ENCODE measurements at regions not wholly inside any gene's neighbourhood (a gene's known extent, or its start where the extent isn't known, plus 50 kb on each side); places are given as distances from the start of the nearest gene placed in this dataset.

DNA sequence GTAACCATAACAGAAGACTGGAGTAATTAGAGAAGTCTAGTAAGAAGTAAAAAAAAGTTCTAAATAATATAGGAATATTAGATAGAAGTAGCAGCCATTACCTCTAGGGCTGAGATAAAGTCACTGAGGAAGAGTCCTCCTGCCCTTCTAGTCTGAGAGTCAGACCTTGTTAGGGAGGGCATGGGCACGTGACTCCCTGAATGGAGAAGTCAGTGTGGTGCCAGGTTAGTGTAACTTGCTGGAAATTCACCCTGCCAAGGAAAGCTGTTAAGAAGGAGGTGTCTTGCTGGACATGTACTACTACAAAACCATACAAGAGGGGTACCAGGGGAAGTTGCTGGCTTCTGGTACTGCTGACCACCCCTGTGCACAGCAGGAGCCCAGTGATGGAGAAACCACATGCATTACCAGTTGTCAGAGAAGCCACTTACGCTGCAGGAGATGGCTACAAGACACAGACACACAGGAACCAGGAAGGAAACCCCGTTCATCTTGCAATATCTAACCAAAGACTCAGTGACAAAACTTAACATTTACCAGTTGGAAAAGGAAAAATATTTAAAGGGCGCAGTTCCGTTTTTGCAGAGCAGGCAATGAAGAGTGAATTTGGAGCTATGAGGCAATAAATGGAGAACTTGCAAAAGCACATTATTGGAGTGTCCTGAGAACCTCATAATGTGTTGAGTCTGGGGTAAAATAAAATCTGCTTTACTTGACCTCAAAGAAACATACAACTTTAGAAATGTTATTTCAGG lies 77.2 kb upstream of the TLK1 start:
- Histone ChIP-seq H3K27ac (no peak overlapping the region), H3K4me1 (no peaks in the 10 kb centered on the region), H3K27me3 (no peaks in the 10 kb centered on the region), H3K36me3 (no peaks in the 10 kb centered on the region), H3K9me3 (peaks cover 0 to 3% (median 0%) of the 10 kb centered on the region in 12 donors), H3K4me3 (no peak overlapping the region)
- no peak for DNase-seq
- TF ChIP-seq POLR2A (IDR thresholded peaks at IDR 0.05) (no peak), CTCF (IDR thresholded peaks at IDR 0.05) (no peak)
- intact Hi-C loops (cut with DNase I), result no loop called here
- no peak for ATAC-seq
- 60 to 76% (median 67%) methylated on average over 5 of the region's 5 CpGs for WGBS, 4 donors

- ATAC-seq, result no peak
- Histone ChIP-seq H3K4me3 (no peak overlapping the region), H3K4me1 (no peaks in the 10 kb centered on the region), H3K27me3 (no peaks in the 10 kb centered on the region), H3K9me3 (peaks cover 0 to 3% (median 0%) of the 10 kb centered on the region in 12 donors), H3K36me3 (no peaks in the 10 kb centered on the region), H3K27ac (no peak overlapping the region)
- TF ChIP-seq CTCF (IDR thresholded peaks at IDR 0.05), result no peak
- TF ChIP-seq POLR2A (IDR thresholded peaks at IDR 0.05), result no peak
- intact Hi-C loops (cut with DNase I), result no loop called here
- no peak for DNase-seq
- WGBS, 4 donors, result 83 to 87% (median 86%) methylated on average over 8 of the region's 8 CpGs
These were observed 74.7 kb upstream of the TLK1 start for GRCh38 chr2:171235262-171235881.

DNA sequence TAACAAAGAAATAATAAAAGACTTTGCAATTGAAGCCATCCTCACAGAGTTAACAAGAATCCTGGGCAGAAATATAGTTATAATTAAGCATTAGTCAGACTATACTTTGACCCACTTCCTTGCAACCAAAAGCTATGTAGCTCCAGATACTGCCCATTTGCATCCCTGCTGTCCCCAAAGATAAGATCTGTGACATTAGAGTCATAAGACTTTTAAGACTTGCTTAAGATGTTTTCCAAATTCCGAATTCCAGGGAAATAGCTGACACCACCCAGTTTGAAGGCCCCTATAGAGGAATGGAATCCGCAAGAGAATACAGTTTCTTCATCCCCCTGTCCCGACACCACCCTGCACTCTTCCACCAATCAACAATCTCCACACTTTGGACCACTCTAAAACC lies 69.5 kb upstream of the TLK1 start:
- TF ChIP-seq CTCF (IDR thresholded peaks at IDR 0.05) (no peak), POLR2A (IDR thresholded peaks at IDR 0.05) (no peak)
- Histone ChIP-seq H3K27ac (no peak overlapping the region), H3K4me1 (no peaks in the 10 kb centered on the region), H3K36me3 (no peaks in the 10 kb centered on the region), H3K4me3 (no peak overlapping the region), H3K27me3 (no peaks in the 10 kb centered on the region), H3K9me3 (no peaks in the 10 kb centered on the region)
- DNase-seq, result no peak
- intact Hi-C loops (cut with DNase I), result no loop called here
- 67 to 84% (median 81%) methylated on average over 3 of the region's 3 CpGs for WGBS, 4 donors
- no peak for ATAC-seq

DNA sequence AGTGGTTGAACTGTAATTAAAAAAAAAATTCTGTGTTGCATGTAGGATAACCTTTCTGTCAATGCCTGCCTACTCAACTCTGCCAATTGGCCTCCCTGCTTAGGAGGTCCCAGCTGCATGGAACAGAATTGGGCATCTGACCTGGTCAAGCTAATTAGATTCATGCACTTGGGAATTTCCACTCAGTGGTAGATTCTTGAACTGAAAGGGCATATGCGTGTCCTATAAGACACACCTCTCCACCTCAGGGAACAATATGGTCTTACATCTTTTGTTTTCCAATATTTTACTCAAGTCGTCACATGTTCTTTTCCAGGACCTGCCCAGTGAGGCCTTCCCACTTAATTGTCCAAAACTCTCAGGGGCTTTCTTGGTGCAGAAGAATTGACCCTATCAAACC lies 68.1 kb upstream of the TLK1 start:
- ATAC-seq (no peak), DNase-seq (no peak)
- 81 to 92% (median 89%) methylated on average over 2 of the region's 2 CpGs for WGBS, 4 donors
- Histone ChIP-seq H3K27me3 (no peaks in the 10 kb centered on the region), H3K4me3 (no peak overlapping the region), H3K9me3 (peaks cover 0 to 4% (median 0%) of the 10 kb centered on the region in 12 donors), H3K36me3 (no peaks in the 10 kb centered on the region), H3K4me1 (no peaks in the 10 kb centered on the region), H3K27ac (no peak overlapping the region)
- no peak for TF ChIP-seq CTCF (IDR thresholded peaks at IDR 0.05)
- no peak for TF ChIP-seq POLR2A (IDR thresholded peaks at IDR 0.05)
- intact Hi-C loops (cut with DNase I), result no loop called here
